ENCODE measurements at regions not wholly inside any gene's neighbourhood (a gene's known extent, or its start where the extent isn't known, plus 50 kb on each side); places are given as distances from the start of the nearest gene placed in this dataset.

- DNase-seq (ENCODE audit: low spot score), result no peak
Measured at GRCh38 chr7:32346253-32346652, 143.9 kb downstream of the LSM5 start.

GRCh38 chr7:32336726-32337125 is 153.5 kb downstream of the LSM5 start:
- DNase-seq (ENCODE audit: low spot score), result peak; percentile 27

- DNase-seq (ENCODE audit: low spot score), result peak; percentile 26
Measured at GRCh38 chr7:32335107-32335506, 155.1 kb downstream of the LSM5 start.

DNA sequence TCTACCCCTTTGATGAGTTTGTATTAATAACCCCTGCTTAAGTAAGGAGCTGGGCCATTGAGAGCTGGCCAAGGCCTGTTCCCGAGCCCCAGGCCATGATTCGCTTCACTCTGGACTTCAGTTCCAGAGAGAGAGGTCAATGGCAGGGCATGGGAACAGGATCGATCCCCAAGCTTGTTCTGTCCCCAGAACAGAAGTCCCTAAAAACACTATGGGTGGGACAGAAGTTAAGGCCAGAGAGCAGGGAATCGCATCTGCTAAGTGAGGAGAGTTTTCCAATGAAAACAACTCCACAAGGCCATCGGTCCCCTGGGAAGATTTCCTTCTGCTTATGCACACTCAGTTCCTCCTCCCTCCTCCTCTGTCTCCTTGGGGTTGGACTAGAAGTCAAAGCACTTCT is 159.6 kb downstream of the LSM5 start:
- no peak for DNase-seq (ENCODE audit: low spot score)

GRCh38 chr7:32326078-32326477 is 164.1 kb downstream of the LSM5 start:
- no peak for DNase-seq (ENCODE audit: low spot score)

DNA sequence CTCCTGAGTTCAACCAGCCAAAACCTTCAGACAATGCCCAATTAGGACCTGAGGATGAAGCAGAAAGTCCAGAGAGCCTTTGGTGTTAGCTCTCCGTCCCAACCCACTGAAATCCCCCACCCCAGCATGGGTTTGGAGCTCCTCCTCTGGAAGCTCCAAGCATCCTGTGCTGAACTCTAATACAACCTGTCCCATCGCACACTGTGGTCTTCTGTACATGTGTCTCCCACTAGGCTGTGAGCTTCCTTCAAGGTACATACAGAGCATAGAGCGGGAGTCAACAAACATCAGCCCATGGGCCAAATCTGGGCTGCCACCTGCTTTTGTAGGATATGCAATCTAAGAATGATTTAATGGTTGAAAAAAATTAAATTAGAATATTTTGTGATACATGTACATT is 166.5 kb downstream of the LSM5 start:
- DNase-seq (ENCODE audit: low spot score), result no peak

GRCh38 chr7:32319012-32319382 is 171.2 kb downstream of the LSM5 start:
- no peak for DNase-seq (ENCODE audit: low spot score)

DNA sequence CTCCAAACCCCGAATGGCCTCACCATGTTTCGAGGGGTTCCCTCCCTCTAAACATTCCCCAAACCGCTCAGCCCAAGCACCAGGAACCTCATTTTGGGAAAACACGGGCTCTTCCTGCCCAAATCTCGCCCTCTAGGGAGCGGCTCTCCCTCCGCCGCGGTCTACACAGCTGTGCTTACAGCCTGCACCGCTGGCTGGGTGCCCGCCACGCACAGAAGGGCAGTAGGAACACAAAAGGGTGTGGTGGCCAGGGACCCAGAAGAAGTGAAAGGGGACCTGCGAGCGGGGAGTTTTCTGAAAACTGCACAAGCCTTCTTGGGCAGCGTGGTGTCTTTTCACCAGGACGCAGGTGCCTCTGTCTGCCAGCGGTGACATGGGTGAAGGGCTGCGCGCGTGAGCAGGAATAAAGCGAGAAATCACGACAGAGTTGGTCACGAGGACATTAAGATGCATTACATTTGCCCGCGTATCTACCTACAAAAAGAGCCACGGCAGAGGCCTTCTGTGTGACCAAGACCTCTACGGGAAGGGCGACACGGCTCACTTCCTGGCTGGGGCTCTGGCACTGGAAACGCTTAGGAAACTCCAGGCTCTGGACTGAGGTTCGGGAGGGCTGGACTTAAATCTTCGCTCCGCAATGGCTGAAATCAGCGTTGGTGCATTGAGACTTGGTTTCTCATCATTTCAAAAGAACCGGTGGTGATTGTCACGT is 171.7 kb downstream of the LSM5 start:
- no peak for DNase-seq (ENCODE audit: low spot score)

DNA sequence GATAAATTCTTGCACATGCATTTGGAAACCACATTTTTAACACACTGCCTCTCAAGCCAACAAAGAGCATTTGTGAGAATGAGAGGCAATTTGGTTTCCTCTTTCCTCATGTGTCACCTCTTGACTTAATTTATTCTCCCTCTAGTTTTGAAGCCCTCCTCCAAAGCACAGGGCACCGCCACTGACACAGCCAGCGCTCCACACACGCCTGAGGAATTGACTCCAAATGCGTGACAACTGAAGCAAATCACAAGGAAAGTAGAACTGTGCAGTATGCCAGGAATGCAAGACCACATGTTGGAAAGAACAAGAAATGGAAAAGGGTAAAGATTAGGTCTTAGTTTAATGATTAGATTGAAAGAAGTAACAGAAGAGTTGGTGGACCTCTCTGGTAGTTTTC is 173.3 kb downstream of the LSM5 start:
- no peak for DNase-seq (ENCODE audit: low spot score)

- no peak for DNase-seq (ENCODE audit: low spot score)
Measured at GRCh38 chr7:32314761-32315160, 175.4 kb downstream of the LSM5 start.

GRCh38 chr7:32301427-32301826 is 188.8 kb downstream of the LSM5 start:
- DNase-seq (ENCODE audit: low spot score), result no peak

DNA sequence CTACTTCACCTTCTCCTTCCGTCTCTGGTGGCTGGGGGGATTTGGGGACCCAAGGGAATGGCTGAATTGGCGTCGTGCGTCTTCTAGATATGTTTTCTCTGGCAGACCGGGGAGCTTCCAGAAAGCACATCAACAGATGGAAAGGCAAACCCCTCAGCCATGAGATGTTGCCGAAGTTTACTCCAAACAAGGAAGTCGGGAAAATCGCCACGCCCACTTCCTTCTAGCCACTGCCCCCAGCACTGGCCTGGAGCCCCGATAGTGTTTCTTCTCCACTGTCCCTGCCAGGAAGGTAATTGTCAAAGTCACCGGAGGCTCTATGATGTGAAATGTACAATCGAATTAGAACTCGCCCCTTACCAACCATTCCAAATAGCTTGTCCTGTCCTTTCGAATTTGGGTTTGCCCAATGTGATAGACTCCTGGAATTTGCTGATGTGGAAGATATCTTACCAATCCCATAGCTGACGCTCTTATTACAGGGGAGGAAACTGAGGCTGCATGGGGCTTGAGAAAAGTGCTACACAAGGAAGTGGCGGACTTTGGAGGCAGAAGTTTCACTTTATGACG is 191.0 kb downstream of the LSM5 start:
- no peak for DNase-seq (ENCODE audit: low spot score)

- no peak for DNase-seq (ENCODE audit: low spot score)
Measured at GRCh38 chr7:32298408-32299132, 191.6 kb downstream of the LSM5 start.

DNA sequence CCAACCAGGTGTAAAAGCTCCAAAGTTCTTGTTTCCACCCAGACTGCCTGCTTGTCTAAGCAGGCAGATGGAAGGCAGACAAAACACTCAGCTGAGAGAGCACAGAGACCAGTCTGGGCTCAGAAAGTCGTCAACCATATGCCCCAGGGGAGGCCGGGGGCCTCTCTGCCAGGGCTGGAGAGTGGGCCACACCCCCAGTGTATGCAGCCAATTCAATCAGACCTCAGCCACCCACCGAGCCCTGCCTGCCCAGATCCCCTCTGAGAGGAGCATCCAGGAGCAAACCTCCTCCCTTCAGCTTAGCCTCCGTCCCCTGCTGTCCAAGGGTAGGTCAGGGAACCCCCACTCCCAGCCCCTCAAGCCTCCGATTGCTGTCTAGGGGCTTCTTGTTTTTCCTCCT is 196.3 kb downstream of the LSM5 start:
- DNase-seq (ENCODE audit: low spot score), result no peak

- no peak for DNase-seq (ENCODE audit: low spot score)
Measured at GRCh38 chr7:32289651-32290414, 200.3 kb downstream of the LSM5 start.

DNA sequence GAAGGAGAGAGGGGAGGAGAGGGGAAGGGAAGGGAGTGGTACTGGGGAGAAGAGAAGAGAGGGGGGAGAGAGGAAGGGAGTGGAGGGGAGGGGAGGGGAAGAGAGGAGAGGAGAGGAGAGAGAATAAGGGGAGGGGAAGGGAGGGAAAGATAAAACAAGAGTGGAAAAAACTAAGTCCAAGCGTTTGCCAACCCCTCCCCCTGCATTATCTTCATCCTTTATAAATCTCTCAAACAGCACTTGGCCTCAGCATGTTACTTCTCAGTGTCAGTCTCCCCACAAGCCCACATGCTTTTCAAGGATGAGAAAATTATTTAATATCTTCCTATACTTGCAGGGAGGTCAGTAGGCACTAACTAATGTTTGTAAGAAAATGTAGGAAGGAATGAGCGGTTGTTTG is 204.5 kb downstream of the LSM5 start:
- no peak for DNase-seq (ENCODE audit: low spot score)

GRCh38 chr7:32283546-32283945 is 206.6 kb downstream of the LSM5 start:
- DNase-seq (ENCODE audit: low spot score), result no peak

GRCh38 chr7:32279500-32279899 is 209.3 kb upstream of the PDE1C start:
- no peak for DNase-seq (ENCODE audit: low spot score)

- peak; percentile 19 for DNase-seq (ENCODE audit: low spot score)
Measured at GRCh38 chr7:32275216-32276009, 205.2 kb upstream of the PDE1C start.

DNA sequence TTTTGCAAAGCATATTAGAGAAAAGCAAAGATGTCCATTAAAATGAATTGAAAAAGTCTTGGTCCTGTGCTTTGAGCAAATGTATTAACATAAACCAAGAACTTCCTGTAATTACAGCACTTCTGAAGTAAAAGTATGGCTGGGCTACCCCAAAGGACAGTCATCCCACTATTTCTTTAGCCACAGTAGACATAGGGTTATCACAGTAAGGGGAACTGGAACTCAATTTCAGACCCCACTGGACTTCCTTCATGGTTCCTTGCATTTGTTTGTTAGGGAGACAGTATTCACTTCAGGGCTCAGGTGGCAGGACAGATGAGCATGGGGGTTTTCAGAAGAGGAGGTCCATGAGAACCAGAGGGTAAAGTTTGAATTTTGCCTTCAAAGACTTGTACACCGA is 203.1 kb upstream of the PDE1C start:
- DNase-seq (ENCODE audit: low spot score), result no peak

DNA sequence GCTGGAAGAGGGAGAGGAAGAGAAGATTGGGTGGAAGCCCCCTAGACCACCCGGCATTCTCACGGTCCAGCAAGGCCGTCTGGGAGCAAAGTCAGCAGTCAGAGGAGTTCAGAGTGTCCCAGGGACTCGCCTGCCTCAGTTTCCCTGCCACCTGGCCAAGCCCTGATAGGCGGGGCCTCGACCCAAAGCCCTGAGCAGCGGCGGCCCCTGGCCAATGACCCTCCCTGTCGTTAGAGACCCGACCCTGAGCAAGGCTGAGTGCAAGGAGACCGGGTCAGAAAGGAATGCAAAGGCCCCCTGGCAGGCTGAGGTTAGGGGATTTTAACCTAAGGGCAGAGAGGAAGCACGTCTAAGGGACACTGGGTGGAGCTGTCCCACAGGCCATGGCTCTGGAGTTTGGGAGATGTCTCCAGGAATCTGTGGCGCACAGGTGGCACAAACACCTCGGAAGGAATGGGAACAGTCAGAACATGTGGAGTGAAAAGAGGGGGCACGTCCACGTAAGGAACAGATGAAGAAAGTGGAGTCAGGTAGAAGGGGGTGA is 196.8 kb upstream of the PDE1C start:
- no peak for DNase-seq (ENCODE audit: low spot score)

Measured in SW480 (cell line).